Breast epithelium (tissue), 3 donors: ENCODE measurements at regions not wholly inside any gene's neighbourhood (a gene's known extent, or its start where the extent isn't known, plus 50 kb on each side); places are given as distances from the start of the nearest gene placed in this dataset.

Experiments used
- POLR2A ChIP-seq: fragments of 450-650 bp; IDR thresholded peaks from one replicate; pipeline ENCODE4 v1.6.1; 2016; ENCODE audit warnings: antibody characterized with exemption, mild to moderate bottlenecking, moderate library complexity
- POLR2AphosphoS5 ChIP-seq, 3 donors: sonication (generic); formaldehyde crosslinking; IDR thresholded peaks; one replicate each; pipeline ENCODE4 v1.6.1; 2017; ENCODE audit warnings: antibody characterized with exemption in 3 of 3
- TF ChIP-seq, protein P1 (sequence below), 3 donors: fragments of 450-650 bp; IDR thresholded peaks; one replicate each; pipeline ENCODE4 v1.5.1; 2016 to 2017; ENCODE audit warnings: antibody characterized with exemption in 3 of 3, mild to moderate bottlenecking in 3 of 3, moderate library complexity in 3 of 3

DNA sequence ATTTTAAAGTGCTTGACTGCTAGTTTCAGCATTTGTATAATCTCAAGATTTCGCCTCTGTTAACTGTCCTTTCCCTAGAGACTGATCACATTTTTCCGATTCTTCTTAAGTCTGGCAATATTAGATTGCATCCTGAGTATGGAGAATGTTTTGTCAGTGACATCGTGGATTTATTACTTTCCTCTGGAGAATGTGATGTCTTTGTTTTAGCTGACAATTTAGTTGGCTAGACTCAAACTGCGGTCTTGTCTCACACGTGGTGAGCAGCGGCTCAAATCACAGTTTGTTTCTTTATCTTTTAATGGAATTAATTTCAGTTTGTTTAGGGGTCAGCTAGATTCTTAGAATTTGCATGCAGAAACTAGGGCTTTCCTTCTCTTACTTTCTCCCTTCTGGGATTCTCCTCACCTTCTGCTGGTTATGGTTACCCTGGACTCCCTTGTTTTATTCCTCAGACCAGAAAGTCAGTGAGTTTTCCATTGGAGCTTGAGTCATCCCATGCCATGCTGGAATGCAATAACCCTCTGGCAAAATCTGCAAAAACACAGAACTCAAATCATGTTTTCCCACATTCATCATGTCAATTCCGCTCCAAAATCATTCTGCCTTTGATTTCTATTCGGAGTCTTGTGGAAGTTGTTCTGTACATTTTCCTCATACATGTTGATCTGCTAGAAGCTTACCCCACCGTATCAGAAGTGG, 327.2 kb upstream of the TRIB2 start:
- TF ChIP-seq POLR2A (no peak), POLR2AphosphoS5 (IDR thresholded peaks at IDR 0.05) (no peak)
- TF ChIP-seq, protein P1, sequence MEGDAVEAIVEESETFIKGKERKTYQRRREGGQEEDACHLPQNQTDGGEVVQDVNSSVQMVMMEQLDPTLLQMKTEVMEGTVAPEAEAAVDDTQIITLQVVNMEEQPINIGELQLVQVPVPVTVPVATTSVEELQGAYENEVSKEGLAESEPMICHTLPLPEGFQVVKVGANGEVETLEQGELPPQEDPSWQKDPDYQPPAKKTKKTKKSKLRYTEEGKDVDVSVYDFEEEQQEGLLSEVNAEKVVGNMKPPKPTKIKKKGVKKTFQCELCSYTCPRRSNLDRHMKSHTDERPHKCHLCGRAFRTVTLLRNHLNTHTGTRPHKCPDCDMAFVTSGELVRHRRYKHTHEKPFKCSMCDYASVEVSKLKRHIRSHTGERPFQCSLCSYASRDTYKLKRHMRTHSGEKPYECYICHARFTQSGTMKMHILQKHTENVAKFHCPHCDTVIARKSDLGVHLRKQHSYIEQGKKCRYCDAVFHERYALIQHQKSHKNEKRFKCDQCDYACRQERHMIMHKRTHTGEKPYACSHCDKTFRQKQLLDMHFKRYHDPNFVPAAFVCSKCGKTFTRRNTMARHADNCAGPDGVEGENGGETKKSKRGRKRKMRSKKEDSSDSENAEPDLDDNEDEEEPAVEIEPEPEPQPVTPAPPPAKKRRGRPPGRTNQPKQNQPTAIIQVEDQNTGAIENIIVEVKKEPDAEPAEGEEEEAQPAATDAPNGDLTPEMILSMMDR (IDR thresholded peaks at IDR 0.05), result no peak
